GM12878 (cell line): ENCODE measurements at regions not wholly inside any gene's neighbourhood (a gene's known extent, or its start where the extent isn't known, plus 50 kb on each side); places are given as distances from the start of the nearest gene placed in this dataset.

ENCODE experiments used
- ATAC-seq: fragments of 200-7000 bp; cut with Tn5 transposase; 3 replicates; pipeline ENCODE4 v1.9.1; 2020; ENCODE audit warnings: mild to moderate bottlenecking, moderate library complexity
- BruUV-seq: library from RNA; stranded (reverse); fragments of 400-500 nt; replicated peaks from 2 replicates; lab custom pipeline; 2021; lab: Mats Ljungman, UMichigan
- CTCF ChIA-PET: fragments of 300-600 bp; sonication (Branson Sonifier 250); formaldehyde crosslinking; extraction: SDS; loops from one replicate; lab custom pipeline; 2021; ENCODE audit warnings: inconsistent platforms; lab: Yijun Ruan, JAX
- POLR2A ChIA-PET: fragments of 350-600 bp; formaldehyde crosslinking; extraction: SDS; loops from one replicate; lab custom pipeline; 2021; ENCODE audit warnings: inconsistent platforms; lab: Charles Lee
- RAD21 ChIA-PET: fragments of 300-600 bp; sonication (Branson Sonifier 250); formaldehyde crosslinking; loops from one replicate; lab custom pipeline; 2023; ENCODE audit warnings: antibody characterized with exemption; ENCODE audit not compliant: unreplicated experiment; lab: Charles Lee
- SMC1A ChIA-PET: fragments of 300-600 bp; sonication (Branson Sonifier 250); formaldehyde crosslinking; loops from one replicate; lab custom pipeline; 2023; ENCODE audit not compliant: unreplicated experiment, uncharacterized antibody; lab: Charles Lee
- DNase-seq: peaks from one replicate; pipeline ENCODE4 v3.0.0-alpha.2; 2011; ENCODE audit warnings: low read depth, low spot score
- FAIRE-seq: peaks from 3 replicates; lab custom pipeline; 2011; peaks lifted over from hg19 to GRCh38; lab: Jason Lieb, UNC
- H2AFZ ChIP-seq: 2 replicates; pipeline ENCODE4 v1.6.0; 2011; ENCODE audit warnings: low read depth, low read length, control low read depth; ENCODE audit not compliant: control insufficient read depth
- H3K27ac ChIP-seq: 2 replicates; pipeline ENCODE4 v1.5.1; 2011; ENCODE audit warnings: control low read depth; ENCODE audit not compliant: control insufficient read depth, insufficient read depth
- H3K27me3 ChIP-seq, 2 experiments: replicated peaks in 1 of 2; 2 replicates each; pipeline versions ENCODE4 v1.6.0 to v1.6.1; 2011; ENCODE audit warnings: low read length in 1 of 2; ENCODE audit not compliant: control insufficient read depth in 2 of 2, insufficient read depth in 2 of 2
- H3K36me3 ChIP-seq, 2 experiments: 2 replicates each; pipeline ENCODE4 v1.5.1; 2011; ENCODE audit warnings: low read length in 1 of 2; ENCODE audit not compliant: control insufficient read depth in 2 of 2, insufficient read depth in 2 of 2
- H3K4me1 ChIP-seq: 2 replicates; pipeline ENCODE4 v1.6.1; 2011; ENCODE audit warnings: mild to moderate bottlenecking, low read length, moderate library complexity, mixed read lengths; ENCODE audit not compliant: control insufficient read depth, insufficient read depth
- H3K4me2 ChIP-seq: 2 replicates; pipeline ENCODE4 v1.6.0; 2011; ENCODE audit warnings: control low read depth; ENCODE audit not compliant: control insufficient read depth, insufficient read depth
- H3K4me3 ChIP-seq: fragments of 200-600 bp; sonication (generic); 2 replicates; pipeline ENCODE4 v1.5.1; 2016
- H3K79me2 ChIP-seq: 2 replicates; pipeline ENCODE4 v1.6.0; 2011; ENCODE audit warnings: low read length; ENCODE audit not compliant: control insufficient read depth, insufficient read depth
- H3K9ac ChIP-seq: 2 replicates; pipeline ENCODE4 v1.8.0; 2011; ENCODE audit warnings: low read length, control low read depth, mixed read lengths; ENCODE audit not compliant: control insufficient read depth, insufficient read depth
- H3K9me3 ChIP-seq: replicated peaks from 3 replicates; pipeline ENCODE4 v1.5.1; 2011; ENCODE audit warnings: mild to moderate bottlenecking, low read length; ENCODE audit not compliant: control insufficient read depth, insufficient read depth
- H4K20me1 ChIP-seq: 2 replicates; pipeline ENCODE4 v1.6.0; 2011; ENCODE audit not compliant: control insufficient read depth, insufficient read depth
- EED ChIP-seq: sonication (generic); IDR thresholded peaks from 2 replicates; pipeline ENCODE4 v1.6.1; 2016; ENCODE audit warnings: antibody characterized with exemption, low read depth
- JUNB ChIP-seq: IDR thresholded peaks from 2 replicates; pipeline ENCODE4 v1.6.1; 2016; ENCODE audit warnings: antibody characterized with exemption, mild to moderate bottlenecking
- LARP7 ChIP-seq: fragments of 450-650 bp; IDR thresholded peaks from 2 replicates; pipeline ENCODE4 v1.6.1; 2017; ENCODE audit warnings: mild to moderate bottlenecking
- NFYA ChIP-seq: IDR thresholded peaks from 2 replicates; pipeline ENCODE4 v1.6.1; 2011; ENCODE audit warnings: low read depth, mild to moderate bottlenecking, low read length, improper control_type of control experiment, borderline replicate concordance
- RBBP5 ChIP-seq: fragments of 200-600 bp; sonication (generic); conservative IDR thresholded peaks from 2 replicates; pipeline ENCODE4 v1.6.1; 2016
- STAT1 ChIP-seq: fragments of 450-650 bp; conservative IDR thresholded peaks from 2 replicates; pipeline ENCODE4 v1.6.1; 2014; ENCODE audit warnings: antibody characterized with exemption, mild to moderate bottlenecking
- WGBS: methylation state at CpG from one replicate; pipeline ENCODE4 v1.1.6; 2016; ENCODE audit warnings: low lambda C conversion rate; ENCODE audit not compliant: insufficient replicate concordance, insufficient coverage; ENCODE audit errors: missing lambda C conversion rate; 5-methylcytosine and 5-hydroxymethylcytosine counted together
- in situ Hi-C: fragments of 300-500 bp; cut with MboI; formaldehyde crosslinking; loops from 9 replicates; pipeline ENCODE4 v1.14.3; 2018; ENCODE audit warnings: mixed read lengths
- intact Hi-C: fragments of 100-400 bp; cut with micrococcal nuclease; formaldehyde crosslinking; loops from one replicate; pipeline ENCODE4 v1.14.2; 2022; ENCODE audit not compliant: unreplicated experiment
- TF ChIP-seq, protein P1 (sequence below): fragments of 450-650 bp; IDR thresholded peaks from 2 replicates; pipeline ENCODE4 v1.6.1; 2014; ENCODE audit warnings: mild to moderate bottlenecking
- TF ChIP-seq, protein P2 (sequence below): IDR thresholded peaks from 2 replicates; pipeline ENCODE4 v1.6.1; 2012; ENCODE audit warnings: low read depth, low read length, improper control_type of control experiment
- TF ChIP-seq, protein P3 (sequence below): fragments of 450-650 bp; IDR thresholded peaks from 2 replicates; pipeline ENCODE4 v1.6.1; 2018; ENCODE audit warnings: borderline replicate concordance, mild to moderate bottlenecking; ENCODE audit not compliant: partially characterized antibody
- TF ChIP-seq, protein P4 (sequence below): fragments of 450-650 bp; IDR thresholded peaks from 2 replicates; pipeline ENCODE4 v1.6.1; 2017; ENCODE audit warnings: antibody characterized with exemption, mild to moderate bottlenecking, moderate library complexity
- TF ChIP-seq, protein P5 (sequence below): fragments of 450-650 bp; IDR thresholded peaks from 2 replicates; pipeline ENCODE4 v1.6.1; 2017; ENCODE audit warnings: low read depth, mild to moderate bottlenecking, moderate library complexity
- TF ChIP-seq, protein P6 (sequence below): fragments of 450-650 bp; formaldehyde crosslinking; IDR thresholded peaks from 2 replicates; pipeline ENCODE4 v1.4.0; 2020; ENCODE audit warnings: mild to moderate bottlenecking, moderate library complexity

DNA sequence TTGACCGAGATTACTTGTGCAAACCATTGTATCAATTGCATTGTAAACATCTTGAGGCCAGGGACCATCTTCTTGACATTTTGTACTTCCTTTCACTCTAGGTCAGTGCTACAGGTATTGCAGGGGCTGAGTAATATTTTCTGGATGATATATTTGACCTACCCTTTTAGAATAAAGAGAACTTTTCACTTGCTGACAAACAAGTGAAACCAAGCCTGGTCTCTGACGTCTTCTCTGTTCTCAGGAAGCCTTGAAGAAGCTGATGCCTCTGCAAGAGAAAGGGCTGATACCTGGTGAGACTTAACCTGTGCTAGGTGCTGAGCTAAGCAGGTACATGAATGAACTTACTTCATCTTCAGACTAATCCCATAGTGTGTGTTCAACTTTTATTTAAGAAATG, 60.5 kb upstream of the GGTLC1 start:
- Histone ChIP-seq H3K36me3 (no peaks in the 10 kb centered on the region), H3K4me2 (no peak overlapping the region), H3K27ac (no peak overlapping the region), H3K4me1 (no peaks in the 10 kb centered on the region), H4K20me1 (no peaks in the 10 kb centered on the region), H3K79me2 (no peaks in the 10 kb centered on the region), H3K27me3 (no peaks in the 10 kb centered on the region; a peak in 1 of 4 replicates), H3K9ac (no peak overlapping the region), H3K9me3 (no peaks in the 10 kb centered on the region), H3K4me3 (no peak overlapping the region), H2AFZ (no peak overlapping the region)
- ChIA-PET SMC1A (no interaction called here), POLR2A (no interaction called here), CTCF (no interaction called here), RAD21 (no interaction called here)
- in situ Hi-C loops = loop anchor here (5.0 kb wide), 1 partner anchor 52 kb away; no protein-coding TSS in a partner anchor
- intact Hi-C loops = no loop called here
- BruUV-seq = no TSS peak
- ATAC-seq (no peak), FAIRE-seq (no peak), DNase-seq (no peak)
- 3% methylated on average over 2 of the region's 2 CpGs for WGBS
- TF ChIP-seq, protein P1, sequence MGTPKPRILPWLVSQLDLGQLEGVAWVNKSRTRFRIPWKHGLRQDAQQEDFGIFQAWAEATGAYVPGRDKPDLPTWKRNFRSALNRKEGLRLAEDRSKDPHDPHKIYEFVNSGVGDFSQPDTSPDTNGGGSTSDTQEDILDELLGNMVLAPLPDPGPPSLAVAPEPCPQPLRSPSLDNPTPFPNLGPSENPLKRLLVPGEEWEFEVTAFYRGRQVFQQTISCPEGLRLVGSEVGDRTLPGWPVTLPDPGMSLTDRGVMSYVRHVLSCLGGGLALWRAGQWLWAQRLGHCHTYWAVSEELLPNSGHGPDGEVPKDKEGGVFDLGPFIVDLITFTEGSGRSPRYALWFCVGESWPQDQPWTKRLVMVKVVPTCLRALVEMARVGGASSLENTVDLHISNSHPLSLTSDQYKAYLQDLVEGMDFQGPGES = no peak
- no peak for TF ChIP-seq JUNB
- TF ChIP-seq, protein P2, sequence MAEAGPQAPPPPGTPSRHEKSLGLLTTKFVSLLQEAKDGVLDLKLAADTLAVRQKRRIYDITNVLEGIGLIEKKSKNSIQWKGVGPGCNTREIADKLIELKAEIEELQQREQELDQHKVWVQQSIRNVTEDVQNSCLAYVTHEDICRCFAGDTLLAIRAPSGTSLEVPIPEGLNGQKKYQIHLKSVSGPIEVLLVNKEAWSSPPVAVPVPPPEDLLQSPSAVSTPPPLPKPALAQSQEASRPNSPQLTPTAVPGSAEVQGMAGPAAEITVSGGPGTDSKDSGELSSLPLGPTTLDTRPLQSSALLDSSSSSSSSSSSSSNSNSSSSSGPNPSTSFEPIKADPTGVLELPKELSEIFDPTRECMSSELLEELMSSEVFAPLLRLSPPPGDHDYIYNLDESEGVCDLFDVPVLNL = no peak
- TF ChIP-seq, protein P3, sequence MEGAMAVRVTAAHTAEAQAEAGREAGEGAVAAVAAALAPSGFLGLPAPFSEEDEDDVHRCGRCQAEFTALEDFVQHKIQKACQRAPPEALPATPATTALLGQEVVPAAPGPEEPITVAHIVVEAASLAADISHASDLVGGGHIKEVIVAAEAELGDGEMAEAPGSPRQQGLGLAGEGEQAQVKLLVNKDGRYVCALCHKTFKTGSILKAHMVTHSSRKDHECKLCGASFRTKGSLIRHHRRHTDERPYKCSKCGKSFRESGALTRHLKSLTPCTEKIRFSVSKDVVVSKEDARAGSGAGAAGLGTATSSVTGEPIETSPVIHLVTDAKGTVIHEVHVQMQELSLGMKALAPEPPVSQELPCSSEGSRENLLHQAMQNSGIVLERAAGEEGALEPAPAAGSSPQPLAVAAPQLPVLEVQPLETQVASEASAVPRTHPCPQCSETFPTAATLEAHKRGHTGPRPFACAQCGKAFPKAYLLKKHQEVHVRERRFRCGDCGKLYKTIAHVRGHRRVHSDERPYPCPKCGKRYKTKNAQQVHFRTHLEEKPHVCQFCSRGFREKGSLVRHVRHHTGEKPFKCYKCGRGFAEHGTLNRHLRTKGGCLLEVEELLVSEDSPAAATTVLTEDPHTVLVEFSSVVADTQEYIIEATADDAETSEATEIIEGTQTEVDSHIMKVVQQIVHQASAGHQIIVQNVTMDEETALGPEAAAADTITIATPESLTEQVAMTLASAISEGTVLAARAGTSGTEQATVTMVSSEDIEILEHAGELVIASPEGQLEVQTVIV = no peak
- TF ChIP-seq, protein P4, sequence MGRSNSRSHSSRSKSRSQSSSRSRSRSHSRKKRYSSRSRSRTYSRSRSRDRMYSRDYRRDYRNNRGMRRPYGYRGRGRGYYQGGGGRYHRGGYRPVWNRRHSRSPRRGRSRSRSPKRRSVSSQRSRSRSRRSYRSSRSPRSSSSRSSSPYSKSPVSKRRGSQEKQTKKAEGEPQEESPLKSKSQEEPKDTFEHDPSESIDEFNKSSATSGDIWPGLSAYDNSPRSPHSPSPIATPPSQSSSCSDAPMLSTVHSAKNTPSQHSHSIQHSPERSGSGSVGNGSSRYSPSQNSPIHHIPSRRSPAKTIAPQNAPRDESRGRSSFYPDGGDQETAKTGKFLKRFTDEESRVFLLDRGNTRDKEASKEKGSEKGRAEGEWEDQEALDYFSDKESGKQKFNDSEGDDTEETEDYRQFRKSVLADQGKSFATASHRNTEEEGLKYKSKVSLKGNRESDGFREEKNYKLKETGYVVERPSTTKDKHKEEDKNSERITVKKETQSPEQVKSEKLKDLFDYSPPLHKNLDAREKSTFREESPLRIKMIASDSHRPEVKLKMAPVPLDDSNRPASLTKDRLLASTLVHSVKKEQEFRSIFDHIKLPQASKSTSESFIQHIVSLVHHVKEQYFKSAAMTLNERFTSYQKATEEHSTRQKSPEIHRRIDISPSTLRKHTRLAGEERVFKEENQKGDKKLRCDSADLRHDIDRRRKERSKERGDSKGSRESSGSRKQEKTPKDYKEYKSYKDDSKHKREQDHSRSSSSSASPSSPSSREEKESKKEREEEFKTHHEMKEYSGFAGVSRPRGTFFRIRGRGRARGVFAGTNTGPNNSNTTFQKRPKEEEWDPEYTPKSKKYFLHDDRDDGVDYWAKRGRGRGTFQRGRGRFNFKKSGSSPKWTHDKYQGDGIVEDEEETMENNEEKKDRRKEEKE = no peak
- no peak for TF ChIP-seq STAT1
- no peak for TF ChIP-seq NFYA
- TF ChIP-seq, protein P5, sequence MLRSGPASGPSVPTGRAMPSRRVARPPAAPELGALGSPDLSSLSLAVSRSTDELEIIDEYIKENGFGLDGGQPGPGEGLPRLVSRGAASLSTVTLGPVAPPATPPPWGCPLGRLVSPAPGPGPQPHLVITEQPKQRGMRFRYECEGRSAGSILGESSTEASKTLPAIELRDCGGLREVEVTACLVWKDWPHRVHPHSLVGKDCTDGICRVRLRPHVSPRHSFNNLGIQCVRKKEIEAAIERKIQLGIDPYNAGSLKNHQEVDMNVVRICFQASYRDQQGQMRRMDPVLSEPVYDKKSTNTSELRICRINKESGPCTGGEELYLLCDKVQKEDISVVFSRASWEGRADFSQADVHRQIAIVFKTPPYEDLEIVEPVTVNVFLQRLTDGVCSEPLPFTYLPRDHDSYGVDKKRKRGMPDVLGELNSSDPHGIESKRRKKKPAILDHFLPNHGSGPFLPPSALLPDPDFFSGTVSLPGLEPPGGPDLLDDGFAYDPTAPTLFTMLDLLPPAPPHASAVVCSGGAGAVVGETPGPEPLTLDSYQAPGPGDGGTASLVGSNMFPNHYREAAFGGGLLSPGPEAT = no peak
- TF ChIP-seq EED = no peak
- TF ChIP-seq, protein P6, sequence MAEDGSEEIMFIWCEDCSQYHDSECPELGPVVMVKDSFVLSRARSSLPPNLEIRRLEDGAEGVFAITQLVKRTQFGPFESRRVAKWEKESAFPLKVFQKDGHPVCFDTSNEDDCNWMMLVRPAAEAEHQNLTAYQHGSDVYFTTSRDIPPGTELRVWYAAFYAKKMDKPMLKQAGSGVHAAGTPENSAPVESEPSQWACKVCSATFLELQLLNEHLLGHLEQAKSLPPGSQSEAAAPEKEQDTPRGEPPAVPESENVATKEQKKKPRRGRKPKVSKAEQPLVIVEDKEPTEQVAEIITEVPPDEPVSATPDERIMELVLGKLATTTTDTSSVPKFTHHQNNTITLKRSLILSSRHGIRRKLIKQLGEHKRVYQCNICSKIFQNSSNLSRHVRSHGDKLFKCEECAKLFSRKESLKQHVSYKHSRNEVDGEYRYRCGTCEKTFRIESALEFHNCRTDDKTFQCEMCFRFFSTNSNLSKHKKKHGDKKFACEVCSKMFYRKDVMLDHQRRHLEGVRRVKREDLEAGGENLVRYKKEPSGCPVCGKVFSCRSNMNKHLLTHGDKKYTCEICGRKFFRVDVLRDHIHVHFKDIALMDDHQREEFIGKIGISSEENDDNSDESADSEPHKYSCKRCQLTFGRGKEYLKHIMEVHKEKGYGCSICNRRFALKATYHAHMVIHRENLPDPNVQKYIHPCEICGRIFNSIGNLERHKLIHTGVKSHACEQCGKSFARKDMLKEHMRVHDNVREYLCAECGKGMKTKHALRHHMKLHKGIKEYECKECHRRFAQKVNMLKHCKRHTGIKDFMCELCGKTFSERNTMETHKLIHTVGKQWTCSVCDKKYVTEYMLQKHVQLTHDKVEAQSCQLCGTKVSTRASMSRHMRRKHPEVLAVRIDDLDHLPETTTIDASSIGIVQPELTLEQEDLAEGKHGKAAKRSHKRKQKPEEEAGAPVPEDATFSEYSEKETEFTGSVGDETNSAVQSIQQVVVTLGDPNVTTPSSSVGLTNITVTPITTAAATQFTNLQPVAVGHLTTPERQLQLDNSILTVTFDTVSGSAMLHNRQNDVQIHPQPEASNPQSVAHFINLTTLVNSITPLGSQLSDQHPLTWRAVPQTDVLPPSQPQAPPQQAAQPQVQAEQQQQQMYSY (CRISPR knock-in tag) = no peak
- TF ChIP-seq RBBP5 = no peak
- TF ChIP-seq LARP7 = no peak
